Natural killer cell (primary cell): ENCODE measurements at regions not wholly inside any gene's neighbourhood (a gene's known extent, or its start where the extent isn't known, plus 50 kb on each side); places are given as distances from the start of the nearest gene placed in this dataset.

Source experiments
- ATAC-seq, 3 donors: fragments of 150-1000 bp in 2 of 3; fragments of 200-7000 bp in 1 of 3; cut with Tn5 transposase; 1 replicate in 1 of 3; 2 replicates in 2 of 3; pipeline ENCODE4 v1.10.0; 2021; ENCODE audit warnings: mild to moderate bottlenecking in 2 of 3, moderate library complexity in 2 of 3
- DNase-seq, 2 donors: peaks; one replicate each; pipeline versions ENCODE4 v3.0.0 to v3.0.0-alpha.2; 2013 to 2021; ENCODE audit warnings: mixed read lengths in 1 of 2
- H3K27ac ChIP-seq: one replicate; pipeline ENCODE4 v1.5.1; 2013; ENCODE audit warnings: mild to moderate bottlenecking, low read length
- H3K27me3 ChIP-seq: one replicate; pipeline ENCODE4 v1.6.1; 2013; ENCODE audit warnings: low read length; ENCODE audit not compliant: control insufficient read depth, insufficient read depth
- H3K36me3 ChIP-seq: one replicate; pipeline ENCODE4 v1.6.1; 2013; ENCODE audit warnings: low read length; ENCODE audit not compliant: control insufficient read depth, insufficient read depth
- H3K4me1 ChIP-seq: one replicate; pipeline ENCODE4 v1.6.1; 2013; ENCODE audit warnings: low read length; ENCODE audit not compliant: control insufficient read depth, insufficient read depth
- H3K4me3 ChIP-seq: one replicate; pipeline ENCODE4 v1.5.1; 2013; ENCODE audit warnings: low read length
- H3K9me3 ChIP-seq: one replicate; pipeline ENCODE4 v1.6.1; 2013; ENCODE audit warnings: low read length; ENCODE audit not compliant: control insufficient read depth, insufficient read depth
- H3K27ac Mint-ChIP-seq, 2 donors: one replicate each; pipeline ENCODE4 v1.8.0; 2022; ENCODE audit warnings: mild to moderate bottlenecking in 2 of 2, mixed read lengths in 2 of 2, moderate library complexity in 1 of 2
- H3K27me3 Mint-ChIP-seq, 2 donors: one replicate each; pipeline ENCODE4 v1.8.0; 2022; ENCODE audit warnings: low read depth in 2 of 2, mixed read lengths in 2 of 2
- H3K36me3 Mint-ChIP-seq: one replicate; pipeline ENCODE4 v1.8.0; 2022; ENCODE audit warnings: mixed read lengths
- H3K4me1 Mint-ChIP-seq, 2 donors: one replicate each; pipeline ENCODE4 v1.8.0; 2022; ENCODE audit warnings: mixed read lengths in 2 of 2
- H3K4me3 Mint-ChIP-seq: one replicate; pipeline ENCODE4 v1.8.0; 2022; ENCODE audit warnings: mild to moderate bottlenecking, moderate library complexity, mixed read lengths
- H3K9me3 Mint-ChIP-seq, 2 donors: one replicate each; pipeline ENCODE4 v1.8.0; 2022; ENCODE audit warnings: mixed read lengths in 2 of 2
- WGBS: methylation state at CpG from one replicate; pipeline ENCODE4 v1.1.7; 2013; ENCODE audit warnings: missing lambda C conversion rate; ENCODE audit not compliant: insufficient coverage; 5-methylcytosine and 5-hydroxymethylcytosine counted together
- intact Hi-C: fragments of 100-400 bp; cut with micrococcal nuclease; formaldehyde crosslinking; loops from one replicate; pipeline ENCODE4 v1.14.2; 2022
- TF ChIP-seq, protein P1 (sequence below): fragments of 200-600 bp; IDR thresholded peaks from one replicate; pipeline ENCODE4 v1.8.0; 2022; ENCODE audit warnings: antibody characterized with exemption

DNA sequence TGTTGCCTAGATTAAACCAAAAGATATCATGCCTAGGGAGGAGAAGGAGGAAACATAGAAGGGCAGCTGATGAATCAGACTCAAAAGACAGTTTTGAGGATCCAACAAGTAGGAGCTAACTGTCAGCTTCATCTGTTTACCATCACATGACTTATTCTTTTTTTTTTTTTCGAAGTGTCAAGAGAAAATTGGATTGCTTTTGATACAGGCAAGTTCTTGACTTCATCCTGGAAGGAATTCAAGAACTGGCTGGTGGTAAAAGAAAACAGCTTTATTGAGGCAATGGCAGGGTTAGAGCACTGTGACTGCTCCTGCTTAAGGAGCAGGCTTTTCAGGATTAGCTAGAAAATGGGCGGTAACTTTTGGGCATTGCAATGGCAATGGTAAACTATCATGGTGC is 227.5 kb upstream of the KCNMB2 start:
- ATAC-seq (no peak), DNase-seq (no peak)
- TF ChIP-seq, protein P1, sequence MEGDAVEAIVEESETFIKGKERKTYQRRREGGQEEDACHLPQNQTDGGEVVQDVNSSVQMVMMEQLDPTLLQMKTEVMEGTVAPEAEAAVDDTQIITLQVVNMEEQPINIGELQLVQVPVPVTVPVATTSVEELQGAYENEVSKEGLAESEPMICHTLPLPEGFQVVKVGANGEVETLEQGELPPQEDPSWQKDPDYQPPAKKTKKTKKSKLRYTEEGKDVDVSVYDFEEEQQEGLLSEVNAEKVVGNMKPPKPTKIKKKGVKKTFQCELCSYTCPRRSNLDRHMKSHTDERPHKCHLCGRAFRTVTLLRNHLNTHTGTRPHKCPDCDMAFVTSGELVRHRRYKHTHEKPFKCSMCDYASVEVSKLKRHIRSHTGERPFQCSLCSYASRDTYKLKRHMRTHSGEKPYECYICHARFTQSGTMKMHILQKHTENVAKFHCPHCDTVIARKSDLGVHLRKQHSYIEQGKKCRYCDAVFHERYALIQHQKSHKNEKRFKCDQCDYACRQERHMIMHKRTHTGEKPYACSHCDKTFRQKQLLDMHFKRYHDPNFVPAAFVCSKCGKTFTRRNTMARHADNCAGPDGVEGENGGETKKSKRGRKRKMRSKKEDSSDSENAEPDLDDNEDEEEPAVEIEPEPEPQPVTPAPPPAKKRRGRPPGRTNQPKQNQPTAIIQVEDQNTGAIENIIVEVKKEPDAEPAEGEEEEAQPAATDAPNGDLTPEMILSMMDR, result no peak
- no peaks in the 10 kb centered on the region for H3K4me1 ChIP-seq
- Mint-ChIP-seq H3K4me3 (no peak overlapping the region), H3K9me3 (no peaks in the 10 kb centered on the region), H3K36me3 (no peaks in the 10 kb centered on the region), H3K27ac (no peak overlapping the region), H3K4me1 (no peaks in the 10 kb centered on the region), H3K27me3 (no peaks in the 10 kb centered on the region)
- no peak overlapping the region for H3K27ac ChIP-seq
- H3K27me3 ChIP-seq, result no peaks in the 10 kb centered on the region
- no peak overlapping the region for H3K4me3 ChIP-seq
- H3K9me3 ChIP-seq, result no peaks in the 10 kb centered on the region
- 92% methylated on average over 2 of the region's 2 CpGs for WGBS
- H3K36me3 ChIP-seq, result no peaks in the 10 kb centered on the region
- intact Hi-C loops, result no loop called here

DNA sequence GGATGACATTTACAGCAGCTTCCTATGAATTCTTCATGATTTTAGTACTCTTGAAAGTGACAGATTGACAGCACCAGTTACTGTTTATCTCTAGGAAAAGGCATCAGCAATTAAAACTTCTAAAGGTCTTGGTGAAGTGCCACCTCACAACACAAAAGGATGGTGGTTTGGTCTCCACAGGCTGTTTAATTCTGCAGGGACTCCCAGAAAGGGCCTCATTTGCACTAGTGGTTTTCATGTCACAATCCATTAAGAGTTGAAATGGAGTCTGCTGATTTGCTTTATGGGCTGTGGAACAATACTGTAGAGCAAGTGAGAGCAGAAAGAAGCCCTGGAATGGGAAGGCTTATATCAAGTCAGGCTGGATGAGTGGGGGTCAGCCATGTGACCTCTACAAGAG is 225.3 kb upstream of the KCNMB2 start:
- DNase-seq (no peak), ATAC-seq (no peak)
- no peak overlapping the region for H3K4me3 Mint-ChIP-seq
- no peaks in the 10 kb centered on the region for H3K9me3 Mint-ChIP-seq
- intact Hi-C loops, result no loop called here
- H3K27ac Mint-ChIP-seq, result no peak overlapping the region
- Histone ChIP-seq H3K9me3 (no peaks in the 10 kb centered on the region), H3K27me3 (no peaks in the 10 kb centered on the region), H3K27ac (no peak overlapping the region), H3K4me3 (no peak overlapping the region), H3K4me1 (no peaks in the 10 kb centered on the region), H3K36me3 (no peaks in the 10 kb centered on the region)
- TF ChIP-seq, protein P1, result no peak
- no peaks in the 10 kb centered on the region for H3K4me1 Mint-ChIP-seq
- no peaks in the 10 kb centered on the region for H3K27me3 Mint-ChIP-seq
- no peaks in the 10 kb centered on the region for H3K36me3 Mint-ChIP-seq

GRCh38 chr3:178313716-178314115 is 222.5 kb upstream of the KCNMB2 start:
- Mint-ChIP-seq H3K4me3 (no peak overlapping the region), H3K36me3 (no peaks in the 10 kb centered on the region), H3K4me1 (no peaks in the 10 kb centered on the region), H3K9me3 (no peaks in the 10 kb centered on the region), H3K27me3 (peaks cover 0 to 6% of the 10 kb centered on the region in 2 donors), H3K27ac (no peak overlapping the region)
- no peak overlapping the region for H3K27ac ChIP-seq
- no peaks in the 10 kb centered on the region for H3K36me3 ChIP-seq
- WGBS, result 100% methylated on average over 1 of the region's 1 CpG
- ATAC-seq (no peak), DNase-seq (no peak)
- intact Hi-C loops, result no loop called here
- H3K4me1 ChIP-seq, result no peaks in the 10 kb centered on the region
- no peaks in the 10 kb centered on the region for H3K27me3 ChIP-seq
- no peak overlapping the region for H3K4me3 ChIP-seq
- TF ChIP-seq, protein P1, result no peak
- no peaks in the 10 kb centered on the region for H3K9me3 ChIP-seq

DNA sequence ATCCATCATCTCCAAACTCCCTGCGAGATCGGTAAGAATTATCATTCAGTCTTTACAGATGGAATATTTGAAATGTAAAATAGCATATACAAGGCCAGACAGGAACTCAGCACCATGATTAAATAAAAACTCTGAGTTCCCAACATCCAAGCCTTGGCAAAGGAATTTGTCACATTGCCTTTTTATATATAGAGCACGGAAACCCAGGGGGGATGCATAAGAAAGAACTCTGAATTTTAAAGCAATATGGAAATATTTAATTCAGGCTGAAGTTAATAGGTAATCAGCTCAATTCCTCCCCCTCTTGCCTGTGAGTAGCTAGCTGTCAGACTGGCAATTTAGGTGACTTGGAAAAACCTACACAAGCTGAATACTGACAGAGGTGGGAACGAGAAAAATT is 217.9 kb upstream of the KCNMB2 start:
- intact Hi-C loops, result no loop called here
- no peak overlapping the region for H3K27ac Mint-ChIP-seq
- H3K4me3 Mint-ChIP-seq, result no peak overlapping the region
- H3K4me1 ChIP-seq, result no peaks in the 10 kb centered on the region
- ATAC-seq (no peak), DNase-seq (no peak)
- H3K4me1 Mint-ChIP-seq, result no peaks in the 10 kb centered on the region
- H3K36me3 ChIP-seq, result no peaks in the 10 kb centered on the region
- H3K27me3 ChIP-seq, result no peaks in the 10 kb centered on the region
- TF ChIP-seq, protein P1, result no peak
- H3K27me3 Mint-ChIP-seq, result peaks cover 0 to 6% of the 10 kb centered on the region in 2 donors
- H3K4me3 ChIP-seq, result no peak overlapping the region
- H3K9me3 Mint-ChIP-seq, result no peaks in the 10 kb centered on the region
- no peaks in the 10 kb centered on the region for H3K9me3 ChIP-seq
- H3K27ac ChIP-seq, result no peak overlapping the region
- no peaks in the 10 kb centered on the region for H3K36me3 Mint-ChIP-seq
- WGBS, result 89% methylated on average over 1 of the region's 4 CpGs
